ENCODE measurements at regions not wholly inside any gene's neighbourhood (a gene's known extent, or its start where the extent isn't known, plus 50 kb on each side); places are given as distances from the start of the nearest gene placed in this dataset.

DNA sequence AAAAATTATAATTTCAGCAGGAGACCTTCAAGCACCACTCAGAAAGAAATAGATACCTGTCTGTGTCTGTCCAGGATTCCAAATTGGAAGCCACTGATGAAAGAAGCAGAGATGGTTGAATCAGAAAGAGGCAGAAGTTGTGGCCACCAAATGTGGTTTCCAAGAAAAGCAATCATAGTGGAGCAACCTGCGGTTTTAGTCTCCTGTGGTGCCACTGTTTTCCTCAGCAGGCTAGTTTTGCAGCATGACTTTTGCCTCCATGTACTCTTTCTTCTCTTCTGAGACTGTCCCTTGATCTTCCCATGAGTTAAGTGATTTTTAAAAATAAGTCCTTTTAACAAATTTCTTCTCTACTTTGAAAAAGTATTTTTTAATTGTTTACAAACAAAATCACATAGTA, 535.8 kb downstream of the CYLC2 start:
- TF ChIP-seq, protein P1, sequence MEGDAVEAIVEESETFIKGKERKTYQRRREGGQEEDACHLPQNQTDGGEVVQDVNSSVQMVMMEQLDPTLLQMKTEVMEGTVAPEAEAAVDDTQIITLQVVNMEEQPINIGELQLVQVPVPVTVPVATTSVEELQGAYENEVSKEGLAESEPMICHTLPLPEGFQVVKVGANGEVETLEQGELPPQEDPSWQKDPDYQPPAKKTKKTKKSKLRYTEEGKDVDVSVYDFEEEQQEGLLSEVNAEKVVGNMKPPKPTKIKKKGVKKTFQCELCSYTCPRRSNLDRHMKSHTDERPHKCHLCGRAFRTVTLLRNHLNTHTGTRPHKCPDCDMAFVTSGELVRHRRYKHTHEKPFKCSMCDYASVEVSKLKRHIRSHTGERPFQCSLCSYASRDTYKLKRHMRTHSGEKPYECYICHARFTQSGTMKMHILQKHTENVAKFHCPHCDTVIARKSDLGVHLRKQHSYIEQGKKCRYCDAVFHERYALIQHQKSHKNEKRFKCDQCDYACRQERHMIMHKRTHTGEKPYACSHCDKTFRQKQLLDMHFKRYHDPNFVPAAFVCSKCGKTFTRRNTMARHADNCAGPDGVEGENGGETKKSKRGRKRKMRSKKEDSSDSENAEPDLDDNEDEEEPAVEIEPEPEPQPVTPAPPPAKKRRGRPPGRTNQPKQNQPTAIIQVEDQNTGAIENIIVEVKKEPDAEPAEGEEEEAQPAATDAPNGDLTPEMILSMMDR (IDR thresholded peaks at IDR 0.05), result no peak
- TF ChIP-seq POLR2A (IDR thresholded peaks at IDR 0.05), result no peak

All from lower leg skin (tissue), 3 donors.